GM12878 (cell line): ENCODE measurements at regions not wholly inside any gene's neighbourhood (a gene's known extent, or its start where the extent isn't known, plus 50 kb on each side); places are given as distances from the start of the nearest gene placed in this dataset.

Experiments used
- ATAC-seq: fragments of 200-7000 bp; cut with Tn5 transposase; 3 replicates; pipeline ENCODE4 v1.9.1; 2020; ENCODE audit warnings: mild to moderate bottlenecking, moderate library complexity
- BruUV-seq: library from RNA; stranded (reverse); fragments of 400-500 nt; replicated peaks from 2 replicates; lab custom pipeline; 2021; lab: Mats Ljungman, UMichigan
- CTCF ChIA-PET: fragments of 300-600 bp; sonication (Branson Sonifier 250); formaldehyde crosslinking; extraction: SDS; loops from one replicate; lab custom pipeline; 2021; ENCODE audit warnings: inconsistent platforms; lab: Yijun Ruan, JAX
- POLR2A ChIA-PET: fragments of 350-600 bp; formaldehyde crosslinking; extraction: SDS; loops from one replicate; lab custom pipeline; 2021; ENCODE audit warnings: inconsistent platforms; lab: Charles Lee
- RAD21 ChIA-PET: fragments of 300-600 bp; sonication (Branson Sonifier 250); formaldehyde crosslinking; loops from one replicate; lab custom pipeline; 2023; ENCODE audit warnings: antibody characterized with exemption; ENCODE audit not compliant: unreplicated experiment; lab: Charles Lee
- SMC1A ChIA-PET: fragments of 300-600 bp; sonication (Branson Sonifier 250); formaldehyde crosslinking; loops from one replicate; lab custom pipeline; 2023; ENCODE audit not compliant: unreplicated experiment, uncharacterized antibody; lab: Charles Lee
- DNase-seq: peaks from one replicate; pipeline ENCODE4 v3.0.0-alpha.2; 2011; ENCODE audit warnings: low read depth, low spot score
- FAIRE-seq: peaks from 3 replicates; lab custom pipeline; 2011; peaks lifted over from hg19 to GRCh38; lab: Jason Lieb, UNC
- H2AFZ ChIP-seq: 2 replicates; pipeline ENCODE4 v1.6.0; 2011; ENCODE audit warnings: low read depth, low read length, control low read depth; ENCODE audit not compliant: control insufficient read depth
- H3K27ac ChIP-seq: 2 replicates; pipeline ENCODE4 v1.5.1; 2011; ENCODE audit warnings: control low read depth; ENCODE audit not compliant: control insufficient read depth, insufficient read depth
- H3K27me3 ChIP-seq, 2 experiments: replicated peaks in 1 of 2; 2 replicates each; pipeline versions ENCODE4 v1.6.0 to v1.6.1; 2011; ENCODE audit warnings: low read length in 1 of 2; ENCODE audit not compliant: control insufficient read depth in 2 of 2, insufficient read depth in 2 of 2
- H3K36me3 ChIP-seq, 2 experiments: 2 replicates each; pipeline ENCODE4 v1.5.1; 2011; ENCODE audit warnings: low read length in 1 of 2; ENCODE audit not compliant: control insufficient read depth in 2 of 2, insufficient read depth in 2 of 2
- H3K4me1 ChIP-seq: 2 replicates; pipeline ENCODE4 v1.6.1; 2011; ENCODE audit warnings: mild to moderate bottlenecking, low read length, moderate library complexity, mixed read lengths; ENCODE audit not compliant: control insufficient read depth, insufficient read depth
- H3K4me2 ChIP-seq: 2 replicates; pipeline ENCODE4 v1.6.0; 2011; ENCODE audit warnings: control low read depth; ENCODE audit not compliant: control insufficient read depth, insufficient read depth
- H3K4me3 ChIP-seq: fragments of 200-600 bp; sonication (generic); 2 replicates; pipeline ENCODE4 v1.5.1; 2016
- H3K79me2 ChIP-seq: 2 replicates; pipeline ENCODE4 v1.6.0; 2011; ENCODE audit warnings: low read length; ENCODE audit not compliant: control insufficient read depth, insufficient read depth
- H3K9ac ChIP-seq: 2 replicates; pipeline ENCODE4 v1.8.0; 2011; ENCODE audit warnings: low read length, control low read depth, mixed read lengths; ENCODE audit not compliant: control insufficient read depth, insufficient read depth
- H3K9me3 ChIP-seq: replicated peaks from 3 replicates; pipeline ENCODE4 v1.5.1; 2011; ENCODE audit warnings: mild to moderate bottlenecking, low read length; ENCODE audit not compliant: control insufficient read depth, insufficient read depth
- H4K20me1 ChIP-seq: 2 replicates; pipeline ENCODE4 v1.6.0; 2011; ENCODE audit not compliant: control insufficient read depth, insufficient read depth
- DPF2 ChIP-seq: fragments of 450-650 bp; IDR thresholded peaks from 2 replicates; pipeline ENCODE4 v1.6.1; 2017; ENCODE audit warnings: mild to moderate bottlenecking
- EP300 ChIP-seq, 2 experiments: fragments of 150-350 bp in 1 of 2; IDR thresholded peaks; 2 replicates each; pipeline ENCODE4 v1.6.1; 2011 to 2012; ENCODE audit warnings: low read depth in 2 of 2, low read length in 2 of 2, borderline replicate concordance in 1 of 2, improper control_type of control experiment in 1 of 2, inconsistent platforms in 1 of 2; ENCODE audit not compliant: control insufficient read depth in 1 of 2
- FOS ChIP-seq: IDR thresholded peaks from 3 replicates; pipeline ENCODE4 v1.6.1; 2011; ENCODE audit warnings: borderline replicate concordance; ENCODE audit not compliant: insufficient read length; ENCODE audit errors: extremely low read depth
- IRF3 ChIP-seq: fragments of 450-650 bp; IDR thresholded peaks from 2 replicates; pipeline ENCODE4 v1.6.1; 2014; ENCODE audit warnings: mild to moderate bottlenecking
- JUND ChIP-seq: IDR thresholded peaks from 2 replicates; pipeline ENCODE4 v1.6.1; 2012; ENCODE audit warnings: low read depth, mild to moderate bottlenecking, low read length, improper control_type of control experiment, moderate library complexity
- MAX ChIP-seq: IDR thresholded peaks from 2 replicates; pipeline ENCODE4 v1.6.1; 2012; ENCODE audit warnings: low read depth, low read length, improper control_type of control experiment
- NR2F1 ChIP-seq: fragments of 450-650 bp; conservative IDR thresholded peaks from 2 replicates; pipeline ENCODE4 v1.6.1; 2017; ENCODE audit warnings: mild to moderate bottlenecking
- NRF1 ChIP-seq: conservative IDR thresholded peaks from 2 replicates; pipeline ENCODE4 v1.6.1; 2011; ENCODE audit warnings: mild to moderate bottlenecking, low read depth, low read length, improper control_type of control experiment
- PML ChIP-seq: IDR thresholded peaks from 2 replicates; pipeline ENCODE4 v1.6.1; 2012; ENCODE audit warnings: low read length, inconsistent platforms
- POLR2A ChIP-seq: IDR thresholded peaks from 2 replicates; pipeline ENCODE4 v1.6.1; 2011; ENCODE audit warnings: low read depth, mild to moderate bottlenecking, low read length
- RELB ChIP-seq: fragments of 450-650 bp; IDR thresholded peaks from 2 replicates; pipeline ENCODE4 v1.6.1; 2017; ENCODE audit warnings: low read depth, mild to moderate bottlenecking, moderate library complexity
- TARDBP ChIP-seq: IDR thresholded peaks from 2 replicates; pipeline ENCODE4 v1.6.1; 2016; ENCODE audit warnings: borderline replicate concordance
- ZBTB33 ChIP-seq: fragments of 450-650 bp; IDR thresholded peaks from 2 replicates; pipeline ENCODE4 v1.6.1; 2017; ENCODE audit warnings: mild to moderate bottlenecking
- ZZZ3 ChIP-seq: IDR thresholded peaks from 2 replicates; pipeline ENCODE4 v1.6.1; 2011; ENCODE audit warnings: low read depth; ENCODE audit not compliant: control insufficient read depth, insufficient read length
- WGBS: methylation state at CpG from one replicate; pipeline ENCODE4 v1.1.6; 2016; ENCODE audit warnings: low lambda C conversion rate; ENCODE audit not compliant: insufficient replicate concordance, insufficient coverage; ENCODE audit errors: missing lambda C conversion rate; 5-methylcytosine and 5-hydroxymethylcytosine counted together
- in situ Hi-C: fragments of 300-500 bp; cut with MboI; formaldehyde crosslinking; loops from 9 replicates; pipeline ENCODE4 v1.14.3; 2018; ENCODE audit warnings: mixed read lengths
- intact Hi-C: fragments of 100-400 bp; cut with micrococcal nuclease; formaldehyde crosslinking; loops from one replicate; pipeline ENCODE4 v1.14.2; 2022; ENCODE audit not compliant: unreplicated experiment

- intact Hi-C loops (no loop called here), in situ Hi-C loops (no loop called here)
- no peak overlapping the region for H3K9ac ChIP-seq
- TF ChIP-seq ZZZ3 (no peak), NRF1 (no peak), TARDBP (no peak), DPF2 (no peak), FOS (no peak)
- ChIA-PET SMC1A (no interaction called here), POLR2A (interaction anchor here (0.5 kb wide), 1 partner anchor 275 kb away, joined by 3 read pairs; no protein-coding TSS in a partner anchor), CTCF (interaction anchor here (0.6 to 0.9 kb wide), 3 partner anchors 10 to 400 kb away, joined by 3 to 4 read pairs (median 3); no protein-coding TSS in a partner anchor), RAD21 (no interaction called here)
- no peaks in the 10 kb centered on the region for H3K9me3 ChIP-seq
- H2AFZ ChIP-seq, result no peak overlapping the region
- no peaks in the 10 kb centered on the region for H3K27me3 ChIP-seq
- H4K20me1 ChIP-seq, result no peaks in the 10 kb centered on the region
- H3K36me3 ChIP-seq, result no peaks in the 10 kb centered on the region
- no peak for DNase-seq
- H3K27ac ChIP-seq, result no peak overlapping the region
- H3K79me2 ChIP-seq, result no peaks in the 10 kb centered on the region
- WGBS, result 88% methylated on average over 4 of the region's 4 CpGs
- peaks cover 14% of the 10 kb centered on the region for H3K4me1 ChIP-seq
- H3K4me2 ChIP-seq, result no peak overlapping the region
- no peak for FAIRE-seq
- no peak for ATAC-seq
- H3K4me3 ChIP-seq, result no peak overlapping the region
- no TSS peak for BruUV-seq
Observed at GRCh38 chr13:99043831-99044231, 66.0 kb upstream of the DOCK9 start.

GRCh38 chr13:99044764-99045163 lies 66.9 kb upstream of the DOCK9 start:
- ChIA-PET POLR2A (no interaction called here), CTCF (interaction anchor here (0.6 to 1.0 kb wide), 3 partner anchors 11 to 399 kb away, joined by 3 to 4 read pairs (median 3); no protein-coding TSS in a partner anchor)
- no peak for ATAC-seq
- no peak for TF ChIP-seq POLR2A
- no peak for TF ChIP-seq NR2F1
- no peak for TF ChIP-seq NRF1
- no peak for TF ChIP-seq JUND
- TF ChIP-seq EP300 (IDR thresholded peaks at IDR 0.05; ENCODE audit: borderline replicate concordance in 1 of 2, control insufficient read depth in 1 of 2, low read depth in 2 of 2, low read length in 2 of 2), result no peak
- TF ChIP-seq IRF3, result no peak
- no peak for TF ChIP-seq ZBTB33
- no peak for TF ChIP-seq MAX
- no peak for TF ChIP-seq PML
- TF ChIP-seq RELB, result no peak

More at GRCh38 chr13:99044764-99045163, 66.9 kb upstream of the DOCK9 start:
- WGBS, result 30% methylated on average over 4 of the region's 4 CpGs
- DNase-seq, result no peak
- Histone ChIP-seq H4K20me1 (no peaks in the 10 kb centered on the region), H3K79me2 (no peaks in the 10 kb centered on the region), H3K4me1 (peaks cover 14% of the 10 kb centered on the region), H3K27me3 (no peaks in the 10 kb centered on the region), H2AFZ (no peak overlapping the region), H3K36me3 (no peaks in the 10 kb centered on the region), H3K4me3 (no peak overlapping the region), H3K9ac (no peak overlapping the region), H3K27ac (no peak overlapping the region), H3K4me2 (no peak overlapping the region), H3K9me3 (no peaks in the 10 kb centered on the region)
- ChIA-PET RAD21 (no interaction called here), SMC1A (no interaction called here)
- no TSS peak for BruUV-seq
- intact Hi-C loops, result no loop called here
- in situ Hi-C loops, result no loop called here
- no peak for FAIRE-seq
